Right atrium auricular region (tissue), 2 donors: ENCODE measurements at regions not wholly inside any gene's neighbourhood (a gene's known extent, or its start where the extent isn't known, plus 50 kb on each side); places are given as distances from the start of the nearest gene placed in this dataset.

Source experiments
- DNase-seq: peaks from one replicate; pipeline ENCODE4 v3.0.0-alpha.2; 2019; ENCODE audit warnings: low spot score
- H3K27ac ChIP-seq, 2 donors: fragments of 200-600 bp; sonication (generic); 1 replicate in 1 of 2; 2 replicates in 1 of 2; pipeline ENCODE4 v1.5.1; 2016 to 2019
- H3K27me3 ChIP-seq, 2 donors: fragments of 200-600 bp; sonication (generic); one replicate each; pipeline versions ENCODE4 v1.5.1 to v1.6.0; 2017 to 2019
- H3K36me3 ChIP-seq: fragments of 200-600 bp; sonication (generic); one replicate; pipeline ENCODE4 v1.5.1; 2016
- H3K4me1 ChIP-seq, 2 donors: fragments of 200-600 bp; sonication (generic); one replicate each; pipeline versions ENCODE4 v1.5.1 to v1.6.0; 2017 to 2019
- H3K4me3 ChIP-seq, 2 donors: fragments of 200-600 bp; sonication (generic); 1 replicate in 1 of 2; 2 replicates in 1 of 2; pipeline ENCODE4 v1.5.1; 2017 to 2019; ENCODE audit warnings: mild to moderate bottlenecking in 1 of 2, moderate library complexity in 1 of 2
- H3K9me3 ChIP-seq, 2 donors: fragments of 200-600 bp; sonication (generic); one replicate each; pipeline ENCODE4 v1.5.1; 2019
- CTCF ChIP-seq, 2 donors: fragments of 200-600 bp; sonication (generic); IDR thresholded peaks; one replicate each; pipeline ENCODE4 v1.5.1; 2019; ENCODE audit warnings: antibody characterized with exemption in 2 of 2

DNA sequence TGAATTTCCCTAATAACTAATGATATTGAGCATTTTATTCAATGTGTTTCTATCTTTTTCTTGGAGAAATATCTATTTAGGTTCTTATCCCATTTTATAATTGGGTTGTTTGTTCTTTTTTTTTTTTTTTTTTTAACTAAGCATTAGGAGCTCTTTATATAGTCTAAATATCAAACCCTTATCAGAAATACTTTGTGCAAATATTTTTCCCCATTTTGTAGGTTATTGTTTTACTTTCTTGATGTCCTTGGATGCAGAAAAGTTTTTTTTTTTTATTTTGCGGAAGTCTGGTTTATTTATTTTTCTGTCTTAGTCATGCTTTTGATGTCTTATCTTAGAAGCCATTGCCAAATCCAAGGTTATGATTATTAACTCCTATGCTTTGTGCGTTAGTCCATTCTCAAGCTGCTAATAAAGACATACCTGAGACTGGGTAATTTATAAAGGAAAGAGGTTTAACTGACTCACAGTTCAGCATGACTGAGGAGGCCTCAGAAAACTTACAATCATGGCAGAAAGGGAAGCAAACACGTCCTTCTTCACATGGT, 434.3 kb upstream of the TBX3 start:
- Histone ChIP-seq H3K9me3 (no peaks in the 10 kb centered on the region), H3K4me1 (no peaks in the 10 kb centered on the region), H3K27ac (no peak overlapping the region), H3K27me3 (no peaks in the 10 kb centered on the region), H3K36me3 (no peaks in the 10 kb centered on the region), H3K4me3 (no peak overlapping the region)
- no peak for DNase-seq
- no peak for TF ChIP-seq CTCF (IDR thresholded peaks at IDR 0.05)

- no peaks in the 10 kb centered on the region for H3K9me3 ChIP-seq
- no peak overlapping the region for H3K4me3 ChIP-seq
- DNase-seq = no peak
- no peaks in the 10 kb centered on the region for H3K27me3 ChIP-seq
- H3K27ac ChIP-seq = no peak overlapping the region
- TF ChIP-seq CTCF (IDR thresholded peaks at IDR 0.05) = no peak
- H3K4me1 ChIP-seq = no peaks in the 10 kb centered on the region
- no peaks in the 10 kb centered on the region for H3K36me3 ChIP-seq
Observed at GRCh38 chr12:115114140-115114539, 430.2 kb upstream of the TBX3 start.

- TF ChIP-seq CTCF (IDR thresholded peaks at IDR 0.05) = no peak
- no peaks in the 10 kb centered on the region for H3K36me3 ChIP-seq
- H3K9me3 ChIP-seq = no peaks in the 10 kb centered on the region
- H3K4me3 ChIP-seq = no peak overlapping the region
- DNase-seq = no peak
- no peak overlapping the region for H3K27ac ChIP-seq
- no peaks in the 10 kb centered on the region for H3K27me3 ChIP-seq
- no peaks in the 10 kb centered on the region for H3K4me1 ChIP-seq
Observed at GRCh38 chr12:115109863-115110262, 425.9 kb upstream of the TBX3 start.

- DNase-seq = no peak
- Histone ChIP-seq H3K27me3 (no peaks in the 10 kb centered on the region), H3K9me3 (no peaks in the 10 kb centered on the region), H3K36me3 (no peaks in the 10 kb centered on the region), H3K4me3 (no peak overlapping the region), H3K27ac (no peak overlapping the region), H3K4me1 (no peaks in the 10 kb centered on the region)
- TF ChIP-seq CTCF (IDR thresholded peaks at IDR 0.05) = no peak
Observed at GRCh38 chr12:115108129-115109100, 424.4 kb upstream of the TBX3 start.

GRCh38 chr12:115103884-115104883, 420.2 kb upstream of the TBX3 start:
- no peak overlapping the region for H3K27ac ChIP-seq
- H3K4me1 ChIP-seq = peaks cover 0 to 9% of the 10 kb centered on the region in 2 donors
- H3K36me3 ChIP-seq = no peaks in the 10 kb centered on the region
- H3K9me3 ChIP-seq = no peaks in the 10 kb centered on the region
- TF ChIP-seq CTCF (IDR thresholded peaks at IDR 0.05) = no peak
- H3K27me3 ChIP-seq = no peaks in the 10 kb centered on the region
- DNase-seq = no peak
- no peak overlapping the region for H3K4me3 ChIP-seq
